ENCODE measurements at regions not wholly inside any gene's neighbourhood (a gene's known extent, or its start where the extent isn't known, plus 50 kb on each side); places are given as distances from the start of the nearest gene placed in this dataset.

DNA sequence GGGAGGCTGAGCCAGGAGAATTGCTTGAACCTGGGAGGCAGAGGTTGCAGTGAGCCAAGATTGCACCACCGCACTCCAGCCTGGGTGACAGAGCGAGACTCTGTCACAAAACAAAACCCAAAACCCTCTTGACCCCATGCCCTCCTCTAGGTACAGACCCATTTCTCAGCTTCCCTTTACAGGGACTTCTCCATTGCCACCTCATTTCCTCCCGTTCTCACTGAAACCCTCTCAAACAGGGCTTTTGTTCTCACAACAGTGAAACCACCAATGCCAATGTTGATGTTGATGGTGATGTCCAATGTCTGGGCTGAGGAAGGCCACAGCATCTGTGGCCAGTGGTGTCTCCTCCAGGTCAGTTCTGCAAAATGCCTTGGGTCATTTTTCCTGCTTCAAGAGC lies 69.0 kb upstream of the ZCCHC2 start (continued):
- TF ChIP-seq CHD7 (IDR thresholded peaks at IDR 0.05; ENCODE audit: insufficient replicate concordance, low read length) (no peak), FOSL1 (IDR thresholded peaks at IDR 0.05; ENCODE audit: insufficient read depth, low read depth, low read length) (no peak)
